ENCODE measurements at regions not wholly inside any gene's neighbourhood (a gene's known extent, or its start where the extent isn't known, plus 50 kb on each side); places are given as distances from the start of the nearest gene placed in this dataset.

DNA sequence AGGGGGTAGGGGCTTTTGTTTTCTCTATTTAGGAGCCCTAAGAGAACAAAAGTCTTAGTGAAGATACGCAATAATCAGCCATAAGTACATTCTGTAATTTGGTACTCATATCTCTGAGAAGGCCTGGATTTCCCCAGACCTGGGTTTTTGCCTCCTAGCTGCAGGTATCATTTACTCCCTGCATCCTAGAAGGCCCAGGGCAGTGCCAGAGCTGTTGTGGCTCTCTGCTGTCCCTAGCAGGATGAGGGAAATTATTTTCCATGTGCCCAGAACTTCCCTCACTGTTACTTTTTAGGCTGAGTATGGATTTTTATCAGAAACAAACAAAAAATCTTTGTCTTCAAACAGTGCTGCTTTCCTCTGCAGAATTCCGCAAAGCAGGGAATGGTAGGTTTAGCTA is 192.5 kb upstream of the SYT1 start:
- no peak for FAIRE-seq
- no peak for DNase-seq (ENCODE audit: insufficient read length, low spot score)

DNA sequence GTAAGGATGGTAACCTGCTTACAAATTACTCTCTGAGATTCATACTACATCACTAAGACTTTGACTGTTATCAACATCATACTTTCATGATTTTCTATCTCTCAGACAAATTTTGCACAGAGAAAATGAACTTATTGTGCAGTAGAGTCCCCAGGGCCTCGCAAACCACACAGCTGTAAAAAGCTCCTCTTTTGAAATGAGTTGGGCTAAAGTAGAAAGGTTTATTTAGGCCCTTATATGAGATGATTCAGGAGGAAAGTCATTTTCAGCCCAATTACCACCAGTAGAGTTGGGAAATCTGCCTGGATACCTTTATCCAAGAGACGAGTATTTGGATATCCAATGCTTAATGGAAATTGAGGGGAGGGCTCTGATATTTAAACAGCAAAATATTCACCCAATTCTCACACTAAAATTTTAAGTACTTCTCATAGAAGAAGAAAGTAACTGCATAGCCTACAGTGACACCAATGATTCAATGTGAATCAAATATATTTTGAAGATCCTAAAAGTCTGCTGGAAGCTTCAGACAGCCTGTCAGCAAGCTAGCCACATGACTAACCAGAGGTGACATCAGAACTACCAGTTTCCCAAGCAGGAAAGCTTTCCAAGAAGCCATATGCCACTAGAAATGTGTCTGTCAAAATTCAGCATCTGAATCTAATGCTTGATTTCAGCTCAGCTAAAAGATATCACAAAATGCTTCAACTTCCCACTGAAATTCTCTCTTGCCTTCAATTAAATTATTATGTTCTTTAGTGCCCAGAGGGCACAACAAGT is 190.1 kb upstream of the SYT1 start:
- DNase-seq (ENCODE audit: insufficient read length, low spot score) (no peak), FAIRE-seq (no peak)

DNA sequence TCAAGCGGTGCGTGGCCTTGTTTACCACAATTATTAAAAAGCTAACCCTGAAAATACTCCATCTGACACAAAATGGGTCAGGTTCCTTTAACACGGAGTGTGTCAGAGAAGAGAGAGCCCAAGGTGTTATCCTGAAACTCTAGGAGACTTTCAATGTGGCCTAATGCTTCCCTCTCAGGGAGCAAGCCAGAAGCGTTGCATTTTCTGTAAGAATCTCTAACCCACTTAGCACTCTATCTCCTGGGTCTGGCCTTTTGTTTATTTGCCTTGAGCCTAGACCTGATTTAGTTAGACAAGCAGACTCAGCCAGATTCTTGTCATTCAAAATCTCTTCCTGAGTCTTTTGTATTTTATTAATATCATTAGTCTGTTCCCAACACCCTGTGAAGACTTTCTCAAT is 184.0 kb upstream of the SYT1 start:
- FAIRE-seq (no peak), DNase-seq (ENCODE audit: insufficient read length, low spot score) (no peak)

DNA sequence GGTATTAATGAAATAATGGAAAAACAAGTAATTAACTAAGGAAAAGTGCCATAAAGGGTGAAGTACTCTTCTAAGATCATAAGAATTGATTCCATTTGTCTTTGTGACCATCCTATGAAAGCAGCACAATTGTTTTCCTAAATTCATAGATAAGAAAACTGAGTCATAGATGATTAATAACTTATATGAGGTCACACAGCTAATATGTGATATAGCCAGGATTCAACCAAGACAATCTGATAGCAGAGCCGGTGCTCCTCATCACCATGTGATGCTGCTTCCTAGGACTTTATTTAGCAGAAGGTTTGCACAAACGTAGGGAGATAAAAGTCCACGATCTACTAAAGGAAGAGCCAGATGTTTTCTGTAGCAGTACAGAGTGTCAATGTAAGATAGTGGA is 181.5 kb upstream of the SYT1 start:
- FAIRE-seq (no peak), DNase-seq (ENCODE audit: insufficient read length, low spot score) (no peak)

DNA sequence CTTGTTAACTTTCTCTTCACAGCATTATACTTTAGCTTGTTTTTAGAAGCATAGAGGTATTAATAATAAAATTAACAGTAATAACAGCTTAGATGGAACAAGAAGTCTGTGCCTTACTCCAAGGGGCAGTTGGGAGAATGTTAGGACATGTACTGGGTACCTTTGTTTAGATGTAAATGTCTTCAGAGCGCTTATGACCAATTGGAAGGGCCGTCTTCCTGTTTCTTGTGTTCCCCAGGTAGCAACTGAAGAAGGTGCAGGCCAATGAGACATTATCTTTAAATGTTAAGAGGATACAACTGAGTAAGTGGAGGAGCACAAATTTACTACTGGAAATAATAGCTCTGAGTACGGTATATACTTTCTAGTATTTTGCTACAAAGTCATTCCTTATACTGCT is 180.9 kb upstream of the SYT1 start:
- DNase-seq (ENCODE audit: insufficient read length, low spot score) (no peak), FAIRE-seq (no peak)

DNA sequence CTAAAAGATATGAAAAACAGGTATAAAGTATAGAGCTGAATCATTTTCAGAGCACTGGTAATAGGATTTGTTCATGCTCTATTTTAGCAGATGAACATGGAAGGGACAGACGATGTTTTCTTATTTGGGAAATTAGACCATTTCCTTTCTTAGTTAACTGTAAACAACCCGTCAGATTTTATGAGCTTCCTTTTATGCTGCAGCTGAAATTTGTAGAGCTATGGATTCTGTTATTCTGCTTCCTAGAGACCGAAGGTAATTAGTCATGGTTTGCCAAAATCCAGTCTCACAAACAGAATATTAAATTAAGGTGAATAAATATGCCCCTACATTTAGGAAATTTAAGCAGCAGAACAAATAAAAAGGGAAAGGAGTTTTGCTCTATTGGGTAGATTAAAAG is 180.2 kb upstream of the SYT1 start:
- no peak for DNase-seq (ENCODE audit: insufficient read length, low spot score)
- FAIRE-seq, result no peak

DNA sequence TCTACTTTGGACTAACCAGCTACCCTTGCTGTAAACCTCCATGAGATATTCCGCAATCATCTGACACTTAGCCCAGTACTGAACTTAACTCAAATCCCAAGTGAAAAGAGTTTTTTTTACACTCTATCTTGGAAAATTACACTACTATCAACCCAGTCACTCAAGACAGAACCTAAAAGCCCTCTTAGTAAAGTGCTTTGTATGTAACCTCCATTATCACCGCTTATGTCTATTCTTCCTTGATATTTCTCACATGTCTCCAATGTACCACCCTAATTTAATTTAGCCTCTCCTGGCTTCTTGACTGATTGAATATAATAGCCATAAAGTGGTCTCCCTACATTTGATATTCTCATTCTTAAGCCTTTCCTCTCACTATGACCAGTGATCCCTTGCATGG is 168.8 kb upstream of the SYT1 start:
- no peak for FAIRE-seq

DNA sequence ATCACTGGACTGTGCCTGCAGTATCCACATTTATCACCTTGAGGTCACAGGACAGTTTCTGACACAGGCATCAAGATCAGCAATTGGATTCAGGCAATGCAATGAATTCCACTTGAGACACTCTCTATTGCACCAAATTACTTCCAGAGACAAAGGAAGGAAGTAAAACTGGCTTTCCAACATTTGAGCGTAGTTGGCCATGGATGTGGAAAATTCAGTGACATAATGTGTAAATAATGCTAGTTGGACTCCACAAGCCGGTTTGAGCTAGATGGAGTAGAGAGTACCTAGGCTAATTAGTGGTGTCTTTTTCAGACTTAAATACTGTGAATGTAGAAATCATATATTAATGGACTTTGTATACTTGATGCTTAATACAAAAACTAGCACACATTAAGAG is 168.3 kb upstream of the SYT1 start:
- FAIRE-seq (no peak), DNase-seq (ENCODE audit: insufficient read length, low spot score) (no peak)

More for the DNA sequence above, 168.8 kb upstream of the SYT1 start:
- no peak for DNase-seq (ENCODE audit: insufficient read length, low spot score)

DNA sequence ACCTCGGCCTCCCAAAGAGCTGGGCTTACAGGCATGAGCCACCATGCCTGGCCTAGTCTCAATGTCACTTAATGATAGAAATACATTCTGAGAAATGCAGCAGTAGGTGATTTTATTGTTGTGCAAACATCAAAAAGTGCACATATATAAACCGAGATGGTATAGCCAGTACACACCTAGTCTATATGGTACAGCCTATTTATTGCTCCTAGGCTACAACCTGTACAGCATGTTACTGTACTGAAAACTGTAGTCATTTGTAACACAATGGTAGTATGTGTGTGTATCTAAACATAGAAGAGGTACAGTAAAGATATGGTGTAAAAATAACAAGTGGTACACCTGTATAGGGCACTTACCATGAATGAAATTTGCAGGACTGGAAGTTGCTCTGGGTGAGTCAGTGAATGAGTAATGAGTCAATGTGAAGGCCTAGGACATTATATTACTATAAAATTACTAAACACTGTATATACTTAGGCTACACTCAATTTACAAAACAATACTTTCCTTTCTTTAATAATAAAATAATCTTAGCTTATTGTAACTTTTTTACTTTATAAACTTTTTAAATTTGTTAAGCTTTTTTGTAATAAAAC is 166.7 kb upstream of the SYT1 start:
- DNase-seq (ENCODE audit: insufficient read length, low spot score) (no peak), FAIRE-seq (no peak)

DNA sequence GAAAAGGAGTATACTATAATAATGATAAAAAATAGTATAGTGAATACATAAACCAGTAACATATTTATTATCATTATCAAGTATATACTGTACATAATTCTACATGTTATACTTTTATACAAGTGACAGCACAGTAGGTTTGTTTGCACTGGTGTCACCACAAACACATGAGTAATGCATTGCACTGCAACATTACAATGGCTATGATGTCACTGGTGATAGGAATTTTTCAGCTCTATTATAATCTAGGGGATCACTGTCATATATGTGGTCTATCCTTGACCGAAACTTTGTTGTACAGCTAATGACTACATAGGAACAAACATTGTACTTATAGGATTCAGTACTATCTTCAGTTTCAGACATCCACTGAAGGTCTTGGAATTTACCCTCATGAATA is 165.8 kb upstream of the SYT1 start:
- DNase-seq (ENCODE audit: insufficient read length, low spot score), result no peak
- FAIRE-seq, result no peak

DNA sequence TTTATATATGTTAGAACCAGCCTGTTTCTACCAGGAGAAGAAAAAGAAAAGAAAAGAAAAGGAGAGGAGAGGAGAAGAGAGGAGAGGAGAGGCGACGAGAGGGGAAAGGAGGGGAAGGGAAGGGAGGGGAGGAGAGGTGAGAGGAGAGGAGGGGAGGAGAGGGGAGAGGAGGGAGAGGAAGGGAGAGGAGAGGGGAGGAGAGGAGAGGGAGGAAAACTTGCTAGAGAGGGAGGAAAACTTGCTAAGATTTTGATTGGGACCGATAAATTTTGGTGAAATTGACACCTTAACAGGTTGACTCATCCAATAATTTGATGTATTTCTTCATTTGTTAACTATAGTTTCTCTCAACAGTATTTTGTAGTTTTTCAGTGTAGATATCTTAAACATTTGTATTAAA is 164.0 kb upstream of the SYT1 start:
- FAIRE-seq, result no peak
- DNase-seq (ENCODE audit: insufficient read length, low spot score), result no peak

DNA sequence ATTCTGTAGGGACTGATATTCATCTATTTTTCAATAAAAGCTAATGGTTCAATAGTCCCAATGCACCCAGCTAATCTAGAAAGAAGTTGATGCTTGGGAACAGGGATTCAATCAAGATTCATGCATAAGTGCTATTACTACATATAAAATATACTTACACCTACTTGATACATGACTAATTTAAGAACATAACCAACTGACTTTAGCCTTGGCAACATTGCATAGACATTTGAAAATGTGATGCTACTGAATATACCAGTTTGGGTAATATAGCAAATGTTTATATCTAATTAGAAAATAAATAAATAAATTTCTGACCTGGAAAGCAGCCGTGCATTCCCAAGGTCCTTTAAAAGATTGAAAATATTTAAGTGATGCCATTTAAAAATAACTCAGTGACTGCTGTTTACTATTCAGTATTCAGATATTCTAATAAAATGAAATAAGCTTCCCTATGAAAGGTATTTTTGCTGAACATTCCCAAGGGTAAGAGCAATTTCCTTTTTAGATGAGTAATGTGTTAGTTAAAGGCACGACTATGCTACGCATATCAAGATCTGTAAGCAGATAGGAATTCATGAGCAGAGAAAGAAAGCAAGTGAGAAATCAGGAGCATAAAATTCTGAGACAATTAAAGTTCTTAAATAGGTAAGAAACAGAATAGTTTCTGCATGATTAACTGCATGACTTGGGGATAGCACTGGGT is 160.6 kb upstream of the SYT1 start:
- peak; percentile 28 for DNase-seq (ENCODE audit: insufficient read length, low spot score)
- no peak for FAIRE-seq

DNA sequence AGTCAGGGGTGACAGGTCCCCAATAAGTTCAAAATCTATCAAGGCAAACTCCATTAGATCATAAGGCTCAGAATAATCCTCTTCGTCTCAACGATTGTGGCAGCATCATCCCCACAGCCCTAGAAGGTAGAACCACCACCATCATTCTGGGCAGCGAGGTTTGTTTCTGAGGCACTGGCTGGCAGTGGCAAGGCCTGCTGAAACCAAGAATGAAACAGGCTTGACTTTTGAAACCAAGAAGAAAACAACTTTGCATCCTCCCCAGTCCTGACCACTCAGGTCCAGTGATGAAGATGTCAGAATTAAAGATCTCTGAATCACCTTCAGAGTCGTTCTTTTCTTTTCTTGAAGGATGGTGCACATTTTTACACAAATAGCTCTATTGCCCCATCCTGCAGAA is 152.6 kb upstream of the SYT1 start:
- no peak for DNase-seq (ENCODE audit: insufficient read length, low spot score)
- FAIRE-seq, result no peak

DNA sequence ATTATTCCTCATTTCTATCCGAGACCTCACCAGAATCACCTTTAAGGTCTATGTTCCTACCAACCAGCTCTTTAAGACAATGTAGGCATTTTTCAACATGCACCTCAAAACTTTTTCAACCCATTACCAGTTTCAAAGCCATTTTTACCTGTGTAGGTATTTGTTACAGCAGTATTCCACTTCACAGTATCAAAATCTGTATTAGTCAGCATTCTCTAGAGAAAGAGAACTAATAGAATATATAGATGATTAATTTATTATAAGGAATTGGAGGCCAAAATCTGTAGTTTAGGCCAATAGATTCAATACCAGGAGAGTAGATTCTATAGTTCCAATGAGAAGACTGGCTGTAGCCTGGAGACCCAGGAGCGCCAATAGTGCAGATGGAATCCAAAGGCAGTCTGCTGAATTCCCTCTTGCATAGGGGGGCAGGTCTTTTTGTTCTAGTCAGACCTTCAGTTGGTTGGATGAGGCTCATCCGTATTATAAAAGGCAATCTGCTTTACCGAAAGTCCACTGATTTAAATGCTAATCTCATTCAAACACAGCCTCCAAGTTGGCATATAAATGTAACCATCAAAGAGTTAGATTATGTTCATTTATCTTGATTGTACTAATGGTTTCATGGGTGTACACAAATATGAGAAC is 151.6 kb upstream of the SYT1 start:
- no peak for FAIRE-seq
- no peak for DNase-seq (ENCODE audit: insufficient read length, low spot score)

DNA sequence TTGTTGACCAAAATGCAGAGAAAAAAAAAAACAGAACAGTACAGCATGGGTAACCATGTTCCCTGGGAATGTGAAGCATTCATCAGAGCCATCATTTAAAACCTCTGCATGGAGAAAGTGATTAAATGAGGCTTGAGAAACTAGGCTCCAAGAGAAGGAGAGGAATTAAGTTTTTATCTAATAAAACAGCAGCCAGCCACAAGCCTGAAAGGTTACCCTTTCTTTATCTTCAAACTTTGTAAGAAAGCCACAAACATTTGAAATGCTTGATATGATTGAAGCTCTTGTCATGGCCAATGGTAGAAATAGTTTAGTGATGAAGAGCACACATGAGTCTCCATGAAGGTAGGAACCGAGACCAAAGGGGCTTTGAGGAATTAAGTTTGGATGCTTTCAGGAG is 144.9 kb upstream of the SYT1 start:
- DNase-seq (ENCODE audit: insufficient read length, low spot score), result no peak

DNA sequence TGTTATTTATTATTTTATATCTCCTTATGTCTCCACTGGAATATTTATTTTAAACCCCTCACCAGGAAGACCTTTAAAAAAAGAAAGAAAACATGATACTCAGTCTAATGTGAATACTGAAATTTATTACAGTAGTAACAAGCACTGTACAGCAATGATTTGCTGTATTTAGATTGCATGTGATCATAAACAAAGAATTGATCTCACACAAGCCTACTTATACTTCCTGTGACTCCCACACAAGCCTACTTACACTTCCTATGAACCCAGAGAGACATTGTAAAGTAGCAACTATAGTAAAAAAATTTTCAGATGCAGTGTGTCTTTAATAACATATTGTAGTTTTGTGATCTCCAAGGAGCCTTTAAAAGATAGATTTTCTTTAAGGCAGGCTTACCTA is 142.7 kb upstream of the SYT1 start:
- no peak for FAIRE-seq
- DNase-seq (ENCODE audit: insufficient read length, low spot score), result no peak

More for the DNA sequence above, 144.9 kb upstream of the SYT1 start:
- FAIRE-seq, result no peak

DNA sequence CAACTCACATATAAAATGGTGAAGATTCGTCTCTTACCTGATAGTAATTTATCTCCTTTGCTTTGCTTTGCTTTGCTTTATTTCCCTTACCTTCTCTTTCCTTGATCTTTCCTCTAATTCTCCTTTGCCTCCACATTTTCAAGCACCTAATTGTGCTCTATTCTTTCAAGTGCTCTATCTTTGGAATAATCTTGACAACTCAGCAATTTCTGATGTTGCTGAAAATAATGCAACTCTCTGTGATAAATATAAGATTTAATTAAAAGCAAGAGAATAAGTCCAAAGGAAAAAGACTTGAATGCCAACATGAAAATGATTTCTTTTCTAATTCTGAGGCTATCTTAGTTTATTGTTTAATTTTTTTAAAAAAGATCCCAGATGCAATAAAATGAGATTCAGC is 139.5 kb upstream of the SYT1 start:
- FAIRE-seq (no peak), DNase-seq (ENCODE audit: insufficient read length, low spot score) (no peak)

DNA sequence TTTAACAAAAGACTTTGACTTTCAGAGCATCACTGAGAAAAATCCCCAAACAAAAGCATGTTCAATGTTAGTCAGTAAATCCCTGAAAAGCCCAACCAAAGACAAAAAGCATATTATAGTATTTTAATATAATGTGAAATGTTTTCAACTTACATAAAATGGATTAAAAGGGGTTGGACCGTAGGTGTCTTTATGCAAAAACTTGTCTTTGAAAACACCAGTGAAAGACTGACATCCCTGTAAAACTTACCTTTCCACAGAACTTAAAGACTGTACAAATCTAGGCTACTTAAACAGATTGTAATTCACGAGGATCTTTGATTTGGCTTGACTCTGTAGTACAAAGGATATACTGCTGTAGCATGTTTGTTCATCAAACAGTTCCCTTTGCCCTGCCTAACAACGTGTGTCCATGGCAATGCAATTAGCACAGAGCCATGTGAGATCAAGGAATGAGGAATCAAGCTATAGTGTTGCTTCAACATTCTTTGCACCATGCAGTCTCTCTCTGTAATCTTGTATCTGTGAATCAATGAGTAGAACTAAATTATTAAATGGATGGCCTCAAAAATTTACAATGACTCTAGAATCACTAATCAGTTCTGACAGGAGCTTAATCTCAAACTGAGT is 138.5 kb upstream of the SYT1 start:
- FAIRE-seq (no peak), DNase-seq (ENCODE audit: insufficient read length, low spot score) (no peak)

DNA sequence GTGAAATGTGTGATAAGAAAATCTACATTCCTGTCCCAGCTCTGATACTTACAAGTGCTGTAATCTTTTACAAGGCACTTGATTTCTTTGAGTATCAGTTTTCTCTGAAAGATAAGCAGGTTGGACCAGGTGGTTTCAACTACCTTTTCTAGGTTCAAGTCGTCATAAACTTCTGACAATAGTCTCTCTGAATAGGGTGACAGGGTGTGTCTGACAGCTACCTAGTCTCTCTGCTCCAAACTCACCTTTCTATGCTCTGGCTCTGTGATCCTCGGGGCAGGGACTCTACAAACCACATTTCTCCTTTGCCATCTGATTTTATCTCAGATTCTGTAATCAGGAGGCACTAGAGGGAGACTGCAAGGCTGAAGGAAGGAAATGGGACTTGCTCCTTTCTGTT is 137.7 kb upstream of the SYT1 start:
- DNase-seq (ENCODE audit: insufficient read length, low spot score), result no peak
- FAIRE-seq, result no peak

DNA sequence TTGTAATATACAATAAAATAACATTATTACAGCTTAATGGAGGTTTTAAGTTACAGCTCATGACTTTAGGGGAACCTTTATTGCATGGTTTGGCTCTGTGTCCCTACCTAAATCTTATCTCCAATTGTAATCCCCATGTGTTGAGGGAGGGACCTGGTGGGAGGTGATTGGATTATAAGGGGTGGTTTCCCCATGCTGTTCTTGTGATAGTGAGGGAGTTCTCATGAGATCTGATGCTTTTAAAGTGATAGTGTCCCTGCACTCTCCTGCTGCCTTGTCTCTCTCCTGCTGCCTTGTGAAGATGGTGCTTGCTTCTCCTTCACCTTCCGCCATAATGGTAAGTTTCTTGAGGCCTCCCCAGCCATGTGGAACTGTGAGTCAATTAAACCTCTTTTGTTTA is 132.1 kb upstream of the SYT1 start:
- no peak for FAIRE-seq
- DNase-seq (ENCODE audit: insufficient read length, low spot score), result no peak

DNA sequence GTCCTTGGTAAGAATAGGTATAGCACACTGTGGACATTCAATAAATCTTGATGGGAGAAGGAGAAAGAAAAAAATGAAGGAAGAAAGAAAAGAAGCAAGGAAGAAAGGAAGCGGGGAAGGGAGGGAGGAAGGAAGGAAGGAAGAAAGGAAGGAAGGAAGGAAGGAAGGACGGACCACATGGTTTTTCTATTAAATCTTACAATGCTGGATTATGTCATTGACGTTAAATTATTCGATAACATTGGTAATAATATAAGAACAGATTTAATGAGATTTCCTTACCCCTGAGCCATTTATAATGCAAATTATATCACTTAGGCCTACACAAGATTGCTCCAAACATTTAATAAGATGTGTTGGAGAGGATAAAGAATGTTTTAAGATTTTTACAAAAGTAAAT is 124.9 kb upstream of the SYT1 start:
- no peak for FAIRE-seq
- no peak for DNase-seq (ENCODE audit: insufficient read length, low spot score)

Data from HTR-8/SVneo (cell line).